ENCODE measurements at regions not wholly inside any gene's neighbourhood (a gene's known extent, or its start where the extent isn't known, plus 50 kb on each side); places are given as distances from the start of the nearest gene placed in this dataset.

DNA sequence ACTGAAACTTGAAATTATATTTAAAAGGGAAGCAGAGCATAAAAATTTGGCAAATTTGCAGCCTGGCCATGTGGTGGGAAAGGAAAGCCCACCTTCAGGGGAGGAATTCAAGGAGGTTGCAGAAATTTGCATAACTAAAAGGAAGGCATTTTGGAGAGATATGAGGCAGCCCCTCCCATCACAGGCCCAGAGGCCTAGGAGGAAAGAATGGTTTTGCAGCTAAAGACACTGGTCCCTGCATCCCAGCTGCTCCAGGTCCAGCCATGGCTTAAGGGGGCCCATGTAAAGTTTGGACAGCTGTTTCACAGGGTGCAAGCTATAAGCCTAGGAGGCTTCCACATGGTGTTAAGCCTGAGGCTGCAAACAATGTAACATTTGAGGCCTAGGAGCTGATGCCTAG is 212.5 kb downstream of the NNT start:
- Mint-ChIP-seq H3K4me3 (ENCODE audit: low read depth) (no peak overlapping the region), H3K36me3 (ENCODE audit: insufficient read depth) (peaks cover 3% of the 10 kb centered on the region)

DNA sequence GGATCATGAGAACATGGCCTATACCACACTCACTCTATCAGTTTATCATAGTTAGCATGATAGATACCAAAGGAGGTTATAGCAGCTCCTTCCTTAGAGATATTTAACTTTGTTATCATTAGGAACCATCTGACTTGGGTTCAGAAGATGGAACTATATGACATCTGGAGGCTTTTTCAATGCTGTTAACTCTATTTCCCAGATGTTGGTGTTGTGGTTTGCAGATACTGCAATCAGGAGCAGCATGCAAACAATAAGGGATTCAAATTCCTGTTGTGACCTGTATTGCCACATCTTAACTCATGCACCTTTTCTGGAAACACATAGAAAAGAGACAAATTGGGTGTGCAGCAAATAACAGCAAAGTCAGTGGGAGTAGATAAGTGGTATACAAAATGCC is 201.7 kb downstream of the NNT start:
- Mint-ChIP-seq H3K4me1 (ENCODE audit: low read depth) (no peaks in the 10 kb centered on the region), H3K9me3 (ENCODE audit: low read depth) (peaks cover 4% of the 10 kb centered on the region), H3K27me3 (no peaks in the 10 kb centered on the region), H3K27ac (no peak overlapping the region), H3K36me3 (ENCODE audit: insufficient read depth) (no peaks in the 10 kb centered on the region), H3K4me3 (ENCODE audit: low read depth) (no peak overlapping the region)
- TF ChIP-seq, protein P1, sequence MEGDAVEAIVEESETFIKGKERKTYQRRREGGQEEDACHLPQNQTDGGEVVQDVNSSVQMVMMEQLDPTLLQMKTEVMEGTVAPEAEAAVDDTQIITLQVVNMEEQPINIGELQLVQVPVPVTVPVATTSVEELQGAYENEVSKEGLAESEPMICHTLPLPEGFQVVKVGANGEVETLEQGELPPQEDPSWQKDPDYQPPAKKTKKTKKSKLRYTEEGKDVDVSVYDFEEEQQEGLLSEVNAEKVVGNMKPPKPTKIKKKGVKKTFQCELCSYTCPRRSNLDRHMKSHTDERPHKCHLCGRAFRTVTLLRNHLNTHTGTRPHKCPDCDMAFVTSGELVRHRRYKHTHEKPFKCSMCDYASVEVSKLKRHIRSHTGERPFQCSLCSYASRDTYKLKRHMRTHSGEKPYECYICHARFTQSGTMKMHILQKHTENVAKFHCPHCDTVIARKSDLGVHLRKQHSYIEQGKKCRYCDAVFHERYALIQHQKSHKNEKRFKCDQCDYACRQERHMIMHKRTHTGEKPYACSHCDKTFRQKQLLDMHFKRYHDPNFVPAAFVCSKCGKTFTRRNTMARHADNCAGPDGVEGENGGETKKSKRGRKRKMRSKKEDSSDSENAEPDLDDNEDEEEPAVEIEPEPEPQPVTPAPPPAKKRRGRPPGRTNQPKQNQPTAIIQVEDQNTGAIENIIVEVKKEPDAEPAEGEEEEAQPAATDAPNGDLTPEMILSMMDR (IDR thresholded peaks at IDR 0.05; ENCODE audit: unreplicated experiment): no peak
- no peak for DNase-seq (ENCODE audit: low spot score, unreplicated experiment)

More for the DNA sequence above, 212.5 kb downstream of the NNT start:
- no peak for DNase-seq (ENCODE audit: low spot score, unreplicated experiment)
- no peaks in the 10 kb centered on the region for H3K27me3 Mint-ChIP-seq
- H3K4me1 Mint-ChIP-seq (ENCODE audit: low read depth): no peaks in the 10 kb centered on the region
- TF ChIP-seq, protein P1 (IDR thresholded peaks at IDR 0.05; ENCODE audit: unreplicated experiment): no peak
- H3K27ac Mint-ChIP-seq: no peak overlapping the region
- peaks cover 27% of the 10 kb centered on the region for H3K9me3 Mint-ChIP-seq (ENCODE audit: low read depth)

DNA sequence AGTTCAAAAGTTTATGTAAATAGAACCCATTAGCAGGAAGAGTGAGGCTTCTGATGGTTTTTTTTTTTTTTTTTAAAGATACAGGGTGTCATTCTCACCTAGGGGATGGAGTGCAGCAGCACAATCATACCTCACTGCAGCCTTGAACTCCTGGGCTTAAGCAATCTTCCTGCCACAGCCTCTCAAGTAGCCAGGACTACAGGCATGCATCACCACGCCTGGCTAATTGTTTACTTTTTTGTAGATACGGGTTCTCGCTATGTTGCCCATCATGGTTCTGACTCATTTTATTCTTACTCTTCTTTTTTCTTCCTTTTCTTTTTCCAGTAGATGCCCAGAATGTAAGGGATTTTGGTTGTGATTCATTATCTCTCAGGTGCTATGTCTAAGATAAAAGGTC is 201.1 kb downstream of the NNT start:
- H3K9me3 Mint-ChIP-seq (ENCODE audit: low read depth): peaks cover 2% of the 10 kb centered on the region
- no peaks in the 10 kb centered on the region for H3K4me1 Mint-ChIP-seq (ENCODE audit: low read depth)
- no peak overlapping the region for H3K27ac Mint-ChIP-seq
- no peak for DNase-seq (ENCODE audit: low spot score, unreplicated experiment)
- H3K27me3 Mint-ChIP-seq: no peaks in the 10 kb centered on the region
- TF ChIP-seq, protein P1 (IDR thresholded peaks at IDR 0.05; ENCODE audit: unreplicated experiment): no peak
- no peaks in the 10 kb centered on the region for H3K36me3 Mint-ChIP-seq (ENCODE audit: insufficient read depth)
- no peak overlapping the region for H3K4me3 Mint-ChIP-seq (ENCODE audit: low read depth)

DNA sequence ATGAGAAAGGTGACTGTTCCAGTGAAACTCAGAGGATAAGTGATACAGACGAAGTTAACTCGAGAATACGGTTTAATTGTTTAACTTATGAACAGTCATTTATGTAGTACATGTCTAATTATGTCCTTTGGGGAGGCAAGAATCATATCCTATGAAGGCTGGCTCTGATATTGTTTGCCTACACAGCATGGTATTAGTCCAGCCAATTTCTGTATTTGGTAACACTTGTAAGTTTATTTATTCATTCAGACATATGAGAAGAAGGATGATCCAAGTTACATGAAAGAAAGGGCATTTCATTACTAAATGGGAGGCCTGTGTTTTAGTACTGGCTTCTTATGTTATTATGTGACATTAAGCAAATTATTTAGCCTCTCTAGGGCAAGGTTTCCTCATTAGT is 199.7 kb downstream of the NNT start:
- no peak overlapping the region for H3K4me3 Mint-ChIP-seq (ENCODE audit: low read depth)

DNA sequence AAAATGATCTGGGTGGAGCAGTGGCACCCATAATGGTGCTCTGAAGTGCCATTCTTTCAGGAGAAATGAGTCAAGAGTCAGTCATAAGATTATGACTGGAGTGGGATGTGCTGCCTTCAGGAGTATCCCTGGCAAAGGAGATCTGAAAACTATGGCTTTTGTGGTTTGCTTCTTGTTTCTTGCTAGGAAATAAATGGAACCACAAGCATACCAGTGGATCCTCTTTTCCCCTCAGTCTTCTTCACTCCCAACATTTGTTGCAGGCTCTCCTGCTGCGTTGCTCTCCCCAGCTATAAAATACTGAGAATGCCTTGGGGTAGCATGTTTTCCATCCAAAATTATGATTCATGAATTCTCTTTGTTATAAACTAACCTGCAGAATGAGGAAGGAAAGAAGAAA is 199.1 kb downstream of the NNT start:
- no peaks in the 10 kb centered on the region for H3K9me3 Mint-ChIP-seq (ENCODE audit: low read depth)
- H3K27me3 Mint-ChIP-seq: no peaks in the 10 kb centered on the region
- H3K27ac Mint-ChIP-seq: no peak overlapping the region
- TF ChIP-seq, protein P1 (IDR thresholded peaks at IDR 0.05; ENCODE audit: unreplicated experiment): no peak
- no peaks in the 10 kb centered on the region for H3K36me3 Mint-ChIP-seq (ENCODE audit: insufficient read depth)
- H3K4me1 Mint-ChIP-seq (ENCODE audit: low read depth): no peaks in the 10 kb centered on the region
- no peak overlapping the region for H3K4me3 Mint-ChIP-seq (ENCODE audit: low read depth)
- no peak for DNase-seq (ENCODE audit: low spot score, unreplicated experiment)

More for the DNA sequence above, 199.7 kb downstream of the NNT start:
- Mint-ChIP-seq H3K27ac (no peak overlapping the region), H3K4me1 (ENCODE audit: low read depth) (no peaks in the 10 kb centered on the region), H3K9me3 (ENCODE audit: low read depth) (no peaks in the 10 kb centered on the region), H3K27me3 (no peaks in the 10 kb centered on the region), H3K36me3 (ENCODE audit: insufficient read depth) (no peaks in the 10 kb centered on the region)
- TF ChIP-seq, protein P1 (IDR thresholded peaks at IDR 0.05; ENCODE audit: unreplicated experiment): no peak
- DNase-seq (ENCODE audit: low spot score, unreplicated experiment): no peak
